Ishikawa (cell line): ENCODE measurements at regions not wholly inside any gene's neighbourhood (a gene's known extent, or its start where the extent isn't known, plus 50 kb on each side); places are given as distances from the start of the nearest gene placed in this dataset.

ENCODE experiments used
- CEBPB ChIP-seq: IDR thresholded peaks from 2 replicates; pipeline ENCODE4 v1.6.1; 2012
- CREB1 ChIP-seq: IDR thresholded peaks from 2 replicates; pipeline ENCODE4 v1.6.1; 2012; ENCODE audit warnings: low read depth
- EGR1 ChIP-seq: IDR thresholded peaks from 2 replicates; pipeline ENCODE4 v1.6.1; 2012
- EP300 ChIP-seq: IDR thresholded peaks from 2 replicates; pipeline ENCODE4 v1.6.1; 2012; ENCODE audit warnings: borderline replicate concordance
- FOXM1 ChIP-seq: IDR thresholded peaks from 2 replicates; pipeline ENCODE4 v1.6.1; 2012; ENCODE audit warnings: low read depth, borderline replicate concordance
- MAX ChIP-seq: IDR thresholded peaks from 2 replicates; pipeline ENCODE4 v1.6.1; 2012
- NFIC ChIP-seq: IDR thresholded peaks from 2 replicates; pipeline ENCODE4 v1.6.1; 2012
- RAD21 ChIP-seq: IDR thresholded peaks from 2 replicates; pipeline ENCODE4 v1.6.1; 2012; ENCODE audit warnings: low read depth
- REST ChIP-seq: IDR thresholded peaks from 2 replicates; pipeline ENCODE4 v1.6.1; 2012; ENCODE audit warnings: low read depth, mild to moderate bottlenecking
- TAF1 ChIP-seq: IDR thresholded peaks from 2 replicates; pipeline ENCODE4 v1.6.1; 2012; ENCODE audit warnings: low read depth, mild to moderate bottlenecking
- TCF12 ChIP-seq: IDR thresholded peaks from 2 replicates; pipeline ENCODE4 v1.6.1; 2012; ENCODE audit warnings: low read depth
- TEAD4 ChIP-seq: IDR thresholded peaks from 2 replicates; pipeline ENCODE4 v1.6.1; 2012
- USF1 ChIP-seq: IDR thresholded peaks from 2 replicates; pipeline ENCODE4 v1.6.1; 2012
- YY1 ChIP-seq: IDR thresholded peaks from 2 replicates; pipeline ENCODE4 v1.6.1; 2012; ENCODE audit warnings: low read depth
- ZBTB7A ChIP-seq: IDR thresholded peaks from 2 replicates; pipeline ENCODE4 v1.6.1; 2012; ENCODE audit warnings: low read depth

GRCh38 chr1:47701741-47702515 is 264.1 kb downstream of the FOXD2 start:
- TF ChIP-seq USF1 (no peak), TEAD4 (no peak)

- no peak for TF ChIP-seq ZBTB7A
- TF ChIP-seq NFIC, result no peak
- TF ChIP-seq TAF1, result no peak
- TF ChIP-seq RAD21, result no peak
- TF ChIP-seq FOXM1, result no peak
- no peak for TF ChIP-seq MAX
- TF ChIP-seq EGR1, result no peak
- TF ChIP-seq YY1, result no peak
- TF ChIP-seq EP300, result no peak
- no peak for TF ChIP-seq TCF12
- no peak for TF ChIP-seq CREB1
- TF ChIP-seq USF1, result no peak
- TF ChIP-seq TEAD4, result no peak
These were observed 265.4 kb downstream of the FOXD2 start for GRCh38 chr1:47703156-47703825.

GRCh38 chr1:47703981-47704596 is 266.2 kb downstream of the FOXD2 start:
- TF ChIP-seq CREB1 (no peak), RAD21 (peak; percentile 18; the same call in 1 of the 2 replicates), EGR1 (no peak), NFIC (no peak), ZBTB7A (no peak)

GRCh38 chr1:47705517-47706130 is 267.8 kb downstream of the FOXD2 start:
- TF ChIP-seq EGR1 (no peak), YY1 (no peak), MAX (no peak), CEBPB (no peak), TCF12 (no peak), RAD21 (no peak), REST (no peak), CREB1 (no peak), TEAD4 (no peak), USF1 (no peak), ZBTB7A (no peak), NFIC (no peak), TAF1 (no peak), FOXM1 (no peak), EP300 (no peak)

GRCh38 chr1:47707503-47707902 is 269.7 kb downstream of the FOXD2 start:
- TF ChIP-seq CEBPB, result no peak
- no peak for TF ChIP-seq RAD21
- no peak for TF ChIP-seq EP300
- no peak for TF ChIP-seq TAF1
- TF ChIP-seq EGR1, result no peak
- TF ChIP-seq NFIC, result no peak
- TF ChIP-seq USF1, result no peak
- TF ChIP-seq YY1, result no peak
- TF ChIP-seq ZBTB7A, result no peak
- no peak for TF ChIP-seq REST
- TF ChIP-seq TCF12, result no peak
- TF ChIP-seq TEAD4, result no peak
- no peak for TF ChIP-seq CREB1
